ENCODE measurements at regions not wholly inside any gene's neighbourhood (a gene's known extent, or its start where the extent isn't known, plus 50 kb on each side); places are given as distances from the start of the nearest gene placed in this dataset.
"Not testable (repeated sequence)": the region's sequence is repeated elsewhere in the genome, so short reads cannot be mapped to it uniquely, and the experiment has no call there.

DNA sequence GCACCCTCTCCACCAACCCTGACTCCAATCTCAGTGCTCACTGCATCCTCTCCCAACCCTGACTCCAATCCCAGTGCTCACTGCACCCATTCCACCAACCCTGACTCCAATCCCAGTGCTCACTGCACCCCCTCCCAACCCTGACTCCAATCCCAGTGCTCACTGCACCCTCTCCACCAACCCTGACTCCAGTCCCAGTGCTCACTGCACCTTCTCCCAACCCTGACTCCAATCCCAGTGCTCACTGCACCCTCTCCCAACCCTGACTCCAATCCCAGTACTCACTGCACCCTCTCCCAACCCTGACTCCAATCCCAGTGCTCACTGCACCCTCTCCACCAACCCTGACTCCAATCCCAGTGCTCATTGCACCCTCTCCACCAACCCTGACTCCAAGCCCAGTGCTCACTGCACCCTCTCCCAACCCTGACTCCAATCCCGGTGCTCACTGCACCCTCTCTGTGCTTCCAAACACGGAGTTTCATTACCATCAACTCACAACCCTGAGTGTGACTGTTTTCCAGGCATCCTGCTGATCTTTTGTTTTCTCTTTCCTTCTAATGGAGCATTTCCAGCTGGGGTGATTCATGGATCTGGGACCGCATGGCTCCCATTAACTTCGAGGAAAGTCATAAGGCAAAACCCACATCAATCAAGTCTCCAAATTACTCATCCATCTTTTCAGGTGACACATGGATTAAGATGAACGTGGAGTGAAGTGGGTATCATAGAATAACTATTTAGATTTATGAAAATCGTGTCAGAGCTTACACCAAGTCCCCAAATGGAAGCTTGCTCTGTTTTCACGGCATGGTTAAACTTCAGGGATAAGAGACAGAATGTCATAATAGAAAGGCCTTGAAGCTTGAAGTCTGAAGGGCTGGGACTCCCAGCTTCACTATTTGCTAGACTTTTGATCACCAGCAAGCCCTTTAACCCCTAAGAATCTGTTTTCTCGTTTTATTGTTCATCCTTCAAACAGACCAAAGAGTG, 135.3 kb upstream of the ZNF618 start:
- not testable (repeated sequence) for DNase-seq (ENCODE audit: low read depth in 3 of 3)

DNA sequence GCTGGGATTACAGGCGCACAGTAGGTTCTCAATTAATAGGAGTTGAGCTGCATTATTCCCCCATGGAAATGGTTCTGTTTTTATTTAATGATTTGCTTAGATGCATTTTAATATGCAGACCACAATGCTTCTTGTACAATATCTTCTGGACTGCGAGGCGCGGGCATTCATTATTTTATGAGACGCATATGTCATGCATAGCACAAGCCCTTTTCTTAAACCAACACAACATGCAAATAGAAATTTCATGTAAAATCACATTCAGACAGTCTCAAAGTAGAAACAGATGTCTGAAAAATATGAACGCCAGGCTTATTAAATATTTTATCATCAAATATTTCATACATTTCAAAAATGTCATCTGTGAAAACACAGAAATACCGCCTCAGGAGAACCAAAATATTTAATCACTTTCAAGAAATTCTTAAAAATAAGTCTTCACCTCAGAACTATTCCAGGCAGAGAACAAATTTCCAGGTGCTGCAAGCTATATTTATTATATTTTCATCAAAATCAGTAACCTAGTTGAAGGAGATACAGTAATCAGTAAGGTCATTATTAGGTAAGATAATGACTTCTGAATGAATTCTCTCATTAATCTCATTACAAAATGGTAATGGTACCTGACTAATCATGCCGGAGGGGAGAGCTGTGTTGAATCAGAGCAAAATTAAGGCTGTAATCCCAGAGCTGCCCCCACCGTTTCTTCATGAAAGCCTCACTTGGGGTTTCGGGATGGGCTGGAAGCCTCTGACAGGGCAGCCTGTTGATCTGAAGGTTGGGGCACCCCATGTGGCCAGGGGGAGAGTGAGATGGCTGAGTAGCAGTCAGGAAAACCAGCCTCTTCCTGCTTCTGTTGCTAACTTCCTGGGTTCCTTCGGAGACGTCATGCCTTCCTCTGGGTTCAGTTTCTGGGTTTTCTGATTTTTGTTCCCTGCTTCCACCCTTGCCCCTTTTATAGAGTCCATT, 133.9 kb upstream of the ZNF618 start:
- DNase-seq (ENCODE audit: low read depth in 3 of 3), result no peak

DNA sequence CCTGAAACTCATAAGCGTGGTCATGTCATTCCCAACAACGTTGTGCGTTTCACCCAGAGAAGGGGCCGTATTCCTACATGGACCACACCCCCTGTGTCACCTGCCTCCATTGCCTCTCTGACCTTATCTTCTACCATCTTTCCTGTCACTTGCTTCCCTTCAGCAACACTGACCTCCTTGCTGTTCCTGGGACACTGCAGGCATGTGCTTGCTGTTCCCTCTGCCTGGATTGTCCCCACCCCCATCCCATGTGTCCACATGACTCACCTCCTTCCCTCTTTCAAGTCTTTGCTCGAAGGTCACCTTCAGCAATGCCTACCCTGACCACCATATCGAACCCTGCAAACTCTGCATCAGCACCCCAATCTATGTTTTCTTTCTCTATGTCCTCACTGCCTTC, 133.2 kb upstream of the ZNF618 start:
- no peak for DNase-seq (ENCODE audit: low read depth in 3 of 3)

DNA sequence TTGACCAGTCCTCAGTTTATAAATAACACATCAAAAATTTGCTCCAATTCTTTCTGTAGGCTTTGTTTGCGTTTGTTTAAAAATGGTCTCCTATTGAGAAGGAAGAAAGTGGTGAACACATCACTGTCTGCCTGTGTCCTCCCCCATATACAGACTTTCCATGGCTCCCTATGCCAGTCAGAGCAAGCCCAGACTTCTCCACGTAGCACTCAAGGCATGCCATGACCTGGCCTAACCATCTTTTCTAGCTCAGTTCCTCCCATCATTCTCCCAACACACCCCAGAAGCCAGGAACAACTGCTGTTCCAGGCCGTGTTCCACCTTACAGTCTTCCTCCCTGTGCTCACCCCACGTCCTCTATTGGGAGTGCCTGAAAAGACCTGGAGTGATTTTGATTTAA, 129.6 kb upstream of the ZNF618 start:
- DNase-seq (ENCODE audit: low read depth in 3 of 3), result no peak

DNA sequence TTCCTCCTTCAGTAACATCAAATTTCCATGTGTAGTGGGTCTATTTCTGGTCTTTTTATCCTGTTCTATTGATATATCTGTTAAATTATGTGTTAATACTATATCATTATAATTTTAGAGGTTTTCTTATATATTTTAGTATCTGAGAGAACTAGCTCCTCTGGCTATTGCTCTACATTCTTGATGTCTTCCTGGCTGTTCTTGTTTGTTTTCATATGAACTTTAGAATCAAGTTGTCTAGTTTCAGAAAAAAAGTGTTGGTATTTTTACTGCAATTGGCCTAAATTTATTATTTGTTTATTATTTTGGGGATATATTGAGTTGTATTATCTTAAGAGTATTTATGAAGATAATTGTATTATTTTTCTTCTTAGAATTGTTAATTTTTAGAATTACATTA, 128.0 kb upstream of the ZNF618 start:
- DNase-seq (ENCODE audit: low read depth in 3 of 3), result no peak

DNA sequence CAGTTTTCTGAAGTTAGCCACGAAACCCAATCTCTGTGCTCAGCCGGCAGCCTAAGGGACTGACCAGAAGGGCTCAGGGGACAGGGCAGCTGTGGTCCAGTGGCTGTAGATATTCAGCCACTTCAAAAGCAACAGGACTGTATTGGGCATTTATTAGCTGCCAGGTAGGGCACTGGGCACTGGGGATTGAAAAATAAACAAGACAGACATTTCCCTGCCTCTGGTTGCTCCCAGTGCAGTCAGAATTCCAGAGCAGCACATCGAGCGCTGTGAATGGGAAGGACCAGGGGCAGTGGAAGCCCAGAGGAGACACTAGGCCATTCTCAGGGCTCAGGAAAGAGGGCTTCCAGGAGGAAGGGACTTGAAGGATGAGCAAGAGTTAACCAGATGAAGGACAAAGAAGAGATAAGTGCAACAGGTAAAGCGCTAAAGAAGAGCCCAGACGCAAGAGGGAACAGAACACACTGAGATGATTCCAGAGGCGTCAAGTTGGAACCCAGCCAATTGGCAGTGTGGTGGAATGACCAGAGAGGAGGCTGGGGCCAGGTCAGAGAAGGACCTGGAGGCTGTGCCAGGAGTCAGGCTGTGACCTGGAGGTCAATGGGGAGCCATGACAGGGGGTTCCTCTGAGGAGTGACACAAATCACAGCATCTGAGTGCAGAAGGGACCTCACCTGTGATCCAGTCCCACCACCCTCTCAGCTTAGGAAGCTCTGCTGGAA, 122.5 kb upstream of the ZNF618 start:
- DNase-seq (ENCODE audit: low read depth in 3 of 3), result no peak

DNA sequence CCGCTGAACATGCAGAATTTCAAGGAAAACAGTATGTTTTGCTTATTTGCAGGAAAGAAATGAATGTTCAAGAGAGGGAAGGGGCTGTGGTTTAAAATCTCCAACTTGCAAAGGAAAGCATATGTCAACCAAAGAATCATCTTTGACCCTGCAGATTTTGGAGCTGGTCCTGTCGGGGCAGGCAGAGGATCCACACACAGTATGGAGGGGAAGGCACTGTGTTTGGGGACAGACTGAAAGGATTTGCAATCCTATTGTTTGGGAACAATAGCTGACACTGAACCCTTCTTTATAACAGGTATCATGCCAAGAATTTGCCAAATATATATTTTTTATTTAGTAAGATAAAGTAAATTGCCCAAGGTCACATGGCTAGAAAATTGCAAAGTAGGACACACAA, 121.4 kb upstream of the ZNF618 start:
- no peak for DNase-seq (ENCODE audit: low read depth in 3 of 3)

DNA sequence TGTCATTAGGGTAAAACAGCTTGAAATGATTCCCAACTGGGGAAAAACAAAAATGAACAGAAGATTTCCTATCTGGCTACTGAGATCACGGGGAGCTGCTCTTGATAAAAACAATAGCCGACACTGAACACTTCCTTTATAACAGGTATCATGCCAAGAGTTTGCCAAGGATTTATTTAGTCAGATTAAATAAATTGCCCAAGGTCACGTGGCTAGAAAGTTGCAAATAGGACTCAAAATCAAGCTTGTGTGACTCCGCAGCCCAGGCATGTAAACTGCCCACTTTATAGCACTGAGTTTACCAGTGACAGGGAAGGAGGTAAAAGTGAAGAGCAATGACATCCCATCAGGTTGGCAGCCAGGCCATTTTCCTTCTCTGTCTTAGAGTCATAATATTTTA, 120.7 kb upstream of the ZNF618 start:
- DNase-seq (ENCODE audit: low read depth in 3 of 3), result no peak

DNA sequence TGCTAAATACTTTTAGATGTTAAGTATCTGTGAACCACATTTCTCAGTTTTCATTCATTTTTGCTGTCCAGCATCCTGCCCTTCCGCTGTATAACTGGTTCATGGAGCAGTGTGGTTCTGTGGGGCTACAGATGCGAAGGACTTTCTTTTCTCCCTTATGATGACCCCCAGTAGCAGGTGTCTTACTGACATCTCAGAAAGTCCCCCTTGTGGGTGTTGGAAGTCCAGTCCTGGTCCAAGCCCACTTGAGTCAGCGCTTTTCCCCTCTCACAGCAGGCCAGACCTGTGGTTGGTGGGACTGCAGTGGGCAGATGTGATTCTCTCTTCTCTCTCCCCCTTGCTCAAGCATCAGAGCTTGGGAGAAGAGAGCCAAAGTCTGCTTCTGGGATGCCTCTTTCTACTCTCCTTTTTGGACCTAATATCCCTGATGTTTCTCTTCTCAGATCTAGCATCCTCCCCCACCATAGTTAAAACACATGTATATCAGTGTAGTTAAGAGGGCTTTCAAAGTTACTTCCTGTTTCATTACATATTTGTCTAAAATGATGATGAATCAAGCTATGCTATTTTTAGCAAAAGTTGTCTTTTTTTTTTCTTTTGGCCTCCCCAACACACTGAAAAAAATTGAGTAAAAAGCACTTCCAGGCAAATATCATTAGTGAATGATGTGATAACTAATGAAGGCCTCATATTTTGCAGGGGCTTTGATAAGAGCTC, 119.5 kb upstream of the ZNF618 start:
- DNase-seq (ENCODE audit: low read depth in 3 of 3), result no peak

DNA sequence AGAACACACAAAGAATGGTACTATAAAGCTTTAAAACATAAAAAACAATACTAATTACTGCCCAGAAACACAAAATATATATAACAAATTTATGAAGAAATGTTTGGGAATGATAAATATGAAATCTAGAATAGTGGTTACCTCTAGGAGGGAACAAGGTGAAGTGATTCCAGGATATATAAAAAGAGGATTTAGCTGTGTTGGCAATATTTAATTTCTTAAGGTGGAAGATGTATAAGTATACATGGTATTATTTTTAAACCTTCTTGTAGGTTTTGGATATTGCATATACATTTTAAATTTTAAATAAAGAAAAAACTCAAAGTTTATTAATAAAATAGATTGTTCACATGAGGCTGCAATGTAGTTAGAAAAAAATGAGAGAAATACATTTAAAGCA, 112.7 kb upstream of the ZNF618 start:
- no peak for DNase-seq (ENCODE audit: low read depth in 3 of 3)

DNA sequence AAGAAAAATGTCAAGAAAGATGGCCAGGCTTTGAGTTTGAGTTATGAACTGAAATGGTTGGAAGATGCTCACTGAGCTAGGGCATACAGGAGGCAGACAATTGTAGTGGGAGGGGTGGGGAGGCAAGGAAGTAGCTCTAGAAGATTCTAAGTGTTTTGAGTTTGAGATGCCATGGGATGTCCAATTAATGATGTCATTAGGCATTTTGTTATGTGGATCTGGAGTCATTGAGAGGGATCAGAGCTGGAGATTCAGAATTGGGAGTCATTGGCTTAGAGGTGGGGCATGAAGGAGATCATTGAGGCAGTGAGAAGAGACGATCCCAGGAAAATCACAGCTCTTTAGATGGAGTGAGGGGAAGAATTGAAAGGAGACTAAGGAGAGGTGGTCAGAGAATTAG, 111.5 kb upstream of the ZNF618 start:
- DNase-seq (ENCODE audit: low read depth in 3 of 3), result no peak

DNA sequence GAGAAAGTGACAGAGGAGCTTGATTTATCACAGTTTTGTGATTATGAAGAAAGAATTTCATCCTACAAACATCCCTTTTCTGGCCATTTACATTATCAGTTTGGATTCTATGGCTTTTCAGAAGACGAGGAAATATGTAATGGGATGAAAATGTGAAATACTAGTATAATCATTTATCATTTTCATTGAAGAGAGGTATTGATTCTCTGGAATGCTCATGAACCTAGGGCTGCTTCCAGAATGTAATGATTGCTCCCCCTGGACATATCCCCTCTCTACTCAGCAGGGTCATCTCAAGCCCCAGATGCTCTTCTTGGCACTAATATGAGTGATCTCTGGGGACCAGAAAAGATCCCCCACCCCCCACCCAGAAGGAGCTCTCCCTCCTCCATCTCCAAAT, 106.7 kb upstream of the ZNF618 start:
- no peak for DNase-seq (ENCODE audit: low read depth in 3 of 3)

DNA sequence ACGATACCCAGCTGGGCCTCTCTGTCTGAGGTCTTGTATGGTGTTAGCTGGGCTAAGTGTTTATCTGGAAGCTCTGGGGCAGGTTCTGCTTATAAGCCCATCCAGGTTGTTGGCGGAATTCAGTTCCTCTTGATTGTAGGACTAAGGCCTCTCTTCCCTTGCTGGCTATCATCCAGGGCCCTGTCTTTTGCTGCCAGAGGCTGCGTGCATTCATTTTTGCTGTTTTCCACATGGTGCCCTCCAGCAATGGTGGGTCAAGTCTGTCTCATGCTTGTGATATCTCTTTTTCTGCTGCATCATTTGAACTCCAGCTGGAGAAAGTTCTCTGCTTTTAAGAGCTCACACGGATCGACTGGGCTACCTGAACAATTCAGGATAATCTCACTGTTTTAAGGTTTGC, 105.7 kb upstream of the ZNF618 start:
- DNase-seq (ENCODE audit: low read depth in 3 of 3), result no peak

DNA sequence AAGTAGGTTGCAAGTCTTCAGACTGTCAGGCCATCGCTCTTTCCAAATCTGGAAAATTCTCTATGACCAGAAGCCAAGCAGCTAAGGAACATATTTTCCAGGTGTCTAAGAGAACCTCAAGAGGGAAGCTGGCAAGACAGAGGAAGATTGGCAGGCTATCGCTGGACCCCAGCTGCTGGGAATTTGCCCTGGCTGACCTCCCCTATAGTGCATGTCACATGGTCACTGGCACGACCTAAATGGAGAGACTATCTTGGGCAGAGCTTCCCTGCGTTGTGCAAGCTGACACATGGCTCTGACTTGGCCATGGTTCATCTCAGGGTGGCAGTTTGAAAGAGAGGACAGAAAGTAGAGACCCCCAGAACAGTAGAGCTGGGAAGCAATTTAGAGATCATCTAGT, 104.9 kb upstream of the ZNF618 start:
- DNase-seq (ENCODE audit: low read depth in 3 of 3), result no peak

DNA sequence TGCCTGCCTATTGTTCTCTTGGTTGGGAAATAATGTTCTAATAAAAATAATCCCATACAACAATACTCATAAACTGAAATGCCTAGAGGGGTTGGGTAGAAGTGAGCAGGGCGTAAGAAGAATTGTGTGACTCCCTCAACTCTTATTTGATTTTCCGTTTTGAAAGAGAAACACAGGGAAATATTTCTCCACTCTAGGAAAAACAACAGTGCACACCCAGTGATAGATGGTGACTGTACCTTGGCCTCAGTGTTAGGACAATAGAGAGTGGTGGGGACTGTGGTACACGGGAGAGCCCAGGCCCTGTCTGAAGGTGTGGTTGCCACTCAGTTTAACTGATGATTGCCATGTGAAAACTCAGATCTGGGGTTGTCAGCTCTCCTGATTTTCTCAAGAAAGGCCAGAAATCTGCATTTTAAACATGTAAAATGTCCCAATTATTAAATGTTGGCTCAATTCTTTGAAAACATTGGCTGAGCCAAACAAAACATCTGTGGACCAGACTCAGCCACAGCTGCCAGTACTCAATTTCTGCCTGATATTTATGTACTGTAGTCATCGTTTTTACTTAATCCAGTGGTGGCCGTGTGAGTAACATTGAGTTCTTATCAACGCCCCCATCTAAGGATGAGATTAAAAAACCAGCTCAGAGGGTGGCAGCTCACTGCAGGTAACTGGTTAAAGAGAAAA, 103.8 kb upstream of the ZNF618 start:
- DNase-seq (ENCODE audit: low read depth in 3 of 3), result no peak

DNA sequence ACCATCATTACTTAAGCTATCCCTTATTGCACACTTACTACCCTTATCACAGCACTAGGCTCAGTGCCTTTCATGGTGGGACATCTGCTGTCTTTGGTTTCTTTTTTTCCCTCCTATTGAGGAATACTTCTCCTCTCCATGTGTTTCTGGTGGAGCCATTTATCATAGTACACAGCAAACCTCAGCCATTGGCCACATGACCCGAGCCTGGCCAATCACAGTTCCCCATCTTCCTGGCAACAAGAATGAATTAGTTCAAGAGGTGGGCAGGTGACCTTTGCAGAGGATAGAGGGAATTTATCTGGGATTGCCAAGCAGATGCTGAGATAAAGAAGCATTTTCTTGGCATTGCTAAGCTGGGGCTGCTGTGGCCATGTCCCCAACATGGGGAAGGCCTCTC, 101.1 kb upstream of the ZNF618 start:
- DNase-seq (ENCODE audit: low read depth in 3 of 3), result no peak

DNA sequence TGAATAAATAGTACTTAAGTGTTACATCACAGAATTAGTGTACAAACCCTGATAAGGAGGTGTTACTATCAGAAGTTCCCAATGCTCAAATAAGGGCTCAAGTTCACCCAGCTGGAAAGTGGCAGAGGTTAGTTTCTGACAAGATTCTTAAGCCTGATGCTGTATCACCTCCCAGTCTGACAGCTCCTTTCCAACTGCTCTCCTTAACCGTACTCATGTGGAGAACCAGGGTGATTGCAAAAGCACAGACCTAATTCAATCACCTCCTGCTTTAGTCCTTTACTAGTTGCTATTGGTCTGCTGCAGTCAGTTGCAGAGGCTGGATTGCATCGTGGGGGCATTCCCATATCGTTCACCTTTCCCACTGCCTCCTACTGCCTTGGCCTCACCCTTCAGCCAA, 100.4 kb upstream of the ZNF618 start:
- no peak for DNase-seq (ENCODE audit: low read depth in 3 of 3)

DNA sequence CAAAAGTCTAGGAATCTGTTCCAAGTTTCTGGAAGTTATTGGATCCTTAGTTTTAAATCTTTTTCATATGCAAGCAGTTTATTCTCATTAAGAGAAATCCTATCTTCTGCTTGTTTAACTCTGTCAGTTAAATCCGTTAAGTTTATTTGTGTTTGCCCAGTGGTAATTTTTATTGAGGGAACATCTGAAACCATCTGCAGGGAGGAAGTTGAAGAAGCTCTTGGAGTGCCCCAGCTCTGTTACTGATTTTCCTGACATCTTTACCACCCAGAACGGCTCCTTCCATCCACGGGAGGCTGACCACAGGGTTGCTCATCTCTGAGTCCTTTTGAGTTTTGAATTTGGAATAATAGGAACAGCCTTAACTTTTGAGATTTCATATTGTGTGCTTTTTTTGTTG, 99.9 kb upstream of the ZNF618 start:
- no peak for DNase-seq (ENCODE audit: low read depth in 3 of 3)

DNA sequence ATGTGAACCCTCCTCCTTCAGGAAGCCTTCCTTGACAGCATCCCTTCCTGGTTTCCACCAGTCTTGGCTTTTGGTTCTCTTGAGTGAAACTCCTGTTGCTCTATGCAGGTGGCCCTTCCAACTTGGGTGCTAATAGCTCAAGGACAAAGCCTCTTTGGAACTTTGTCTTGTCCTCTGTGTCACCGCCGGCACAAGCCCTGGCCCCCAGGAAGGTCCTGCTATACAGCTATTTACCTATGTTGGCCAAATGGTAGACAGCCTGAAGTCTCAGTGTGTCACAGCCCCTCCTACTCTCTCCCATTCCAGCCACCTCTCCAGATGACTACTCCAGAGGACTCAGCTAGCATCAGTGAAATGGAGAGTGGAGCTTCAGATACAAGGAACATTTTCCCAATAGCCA, 94.7 kb upstream of the ZNF618 start:
- DNase-seq (ENCODE audit: low read depth in 3 of 3), result no peak

DNA sequence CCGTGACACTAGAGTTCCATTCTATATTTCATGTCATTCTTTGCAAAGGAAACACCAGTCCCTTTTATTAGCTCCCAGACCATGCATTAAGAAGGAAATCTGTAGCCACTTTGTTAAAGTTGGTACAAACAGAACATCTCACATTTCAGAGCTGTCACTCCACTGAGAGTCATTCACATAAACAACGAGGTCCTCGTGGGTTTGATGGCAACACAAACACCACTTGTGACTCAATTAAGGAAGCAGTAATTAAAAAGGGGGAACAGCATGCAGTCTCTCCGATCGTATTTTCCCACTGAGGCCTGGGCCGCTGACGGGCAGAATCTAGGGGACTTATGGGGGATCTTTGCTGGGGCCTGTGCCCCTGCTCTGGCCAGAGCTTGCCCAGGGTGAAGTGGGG, 94.2 kb upstream of the ZNF618 start:
- no peak for DNase-seq (ENCODE audit: low read depth in 3 of 3)

DNA sequence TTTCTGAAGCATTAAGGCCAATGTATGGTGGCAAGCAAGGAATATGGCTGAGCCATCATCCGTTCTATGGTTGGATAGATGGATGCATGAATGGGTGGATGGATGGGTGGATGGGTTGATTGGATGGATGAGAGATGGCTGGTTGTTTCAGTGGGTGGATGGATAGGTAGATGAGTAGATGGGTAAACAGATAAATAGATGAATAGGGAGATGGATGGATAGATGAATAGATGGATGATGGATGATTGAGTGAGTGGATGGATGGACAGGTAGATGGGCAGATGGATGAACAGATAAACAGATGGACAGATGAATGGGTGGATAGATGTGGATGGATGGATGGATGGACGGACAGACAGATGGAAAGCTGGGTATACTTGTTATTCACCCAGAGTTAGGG, 92.6 kb upstream of the ZNF618 start:
- no peak for DNase-seq (ENCODE audit: low read depth in 3 of 3)

Data from stimulated activated CD4-positive, alpha-beta T cell treated with anti-CD3 and anti-CD28 coated beads, TNF-alpha, amount 100 ng/mL, for 24 hours (primary cell).